Activated CD8-positive, alpha-beta memory T cell treated with anti-CD3 and anti-CD28 coated beads for 1 hour (primary cell): ENCODE measurements at regions not wholly inside any gene's neighbourhood (a gene's known extent, or its start where the extent isn't known, plus 50 kb on each side); places are given as distances from the start of the nearest gene placed in this dataset.

Source experiments
- DNase-seq, 2 donors: peaks; one replicate each; pipeline ENCODE4 v3.0.0-alpha.2; 2020; ENCODE audit warnings: low read depth in 1 of 2; ENCODE audit errors: extremely low read depth in 1 of 2

DNA sequence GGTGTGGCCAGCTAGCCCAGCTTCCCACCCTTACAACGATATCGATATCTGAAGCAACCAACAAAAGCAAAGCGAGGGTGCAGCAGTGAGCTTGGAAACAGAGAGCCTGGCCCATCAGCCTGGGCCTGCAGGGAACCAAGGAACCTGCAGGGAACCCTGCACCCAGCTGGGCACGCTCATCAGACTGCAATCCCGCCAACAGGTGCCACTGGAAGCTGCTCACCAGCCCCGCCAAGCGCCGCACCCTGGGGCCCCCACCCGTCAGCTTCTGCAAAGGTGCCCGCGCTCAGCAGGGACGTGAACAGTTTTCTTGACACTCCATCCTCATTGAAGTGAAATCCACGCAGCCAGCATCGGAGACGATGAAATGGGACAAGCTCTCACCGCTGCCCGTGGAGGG lies 250.7 kb downstream of the RBFOX3 start:
- DNase-seq = no peak

- DNase-seq = no peak
Observed at GRCh38 chr17:79356839-79357447, 253.9 kb downstream of the RBFOX3 start.

GRCh38 chr17:79355165-79355564 lies 255.7 kb downstream of the RBFOX3 start:
- no peak for DNase-seq

DNA sequence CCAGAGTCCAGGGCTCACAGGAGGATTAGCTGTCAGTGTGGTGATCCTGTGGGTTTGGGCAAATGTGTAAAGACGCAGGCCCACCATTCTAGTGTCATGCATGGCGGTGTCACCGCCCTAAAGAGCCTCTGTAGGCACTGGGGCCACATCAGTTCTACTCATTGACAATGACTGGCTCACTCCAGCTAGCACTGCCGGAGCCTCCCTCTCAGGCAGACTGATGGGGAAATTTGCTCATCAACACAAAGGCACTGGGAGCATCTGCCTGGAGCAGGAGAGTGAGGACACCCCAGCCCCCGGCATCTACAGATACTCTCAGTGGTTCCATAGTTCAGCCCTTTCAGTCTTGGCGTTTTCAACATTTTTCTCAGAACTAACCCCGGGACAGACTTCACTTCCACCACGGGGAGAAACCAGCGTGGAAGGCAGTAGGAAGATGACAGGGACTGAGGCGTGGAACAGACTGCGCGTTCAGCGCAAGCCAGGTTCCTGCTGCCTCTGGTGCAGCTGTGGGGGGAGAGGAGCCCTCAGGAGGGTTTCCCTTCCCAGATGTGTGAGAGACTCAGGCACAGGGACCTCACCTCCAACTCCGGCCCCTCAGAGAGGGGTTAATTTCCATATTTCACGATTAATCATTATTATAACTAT lies 256.6 kb downstream of the RBFOX3 start:
- DNase-seq = no peak

DNA sequence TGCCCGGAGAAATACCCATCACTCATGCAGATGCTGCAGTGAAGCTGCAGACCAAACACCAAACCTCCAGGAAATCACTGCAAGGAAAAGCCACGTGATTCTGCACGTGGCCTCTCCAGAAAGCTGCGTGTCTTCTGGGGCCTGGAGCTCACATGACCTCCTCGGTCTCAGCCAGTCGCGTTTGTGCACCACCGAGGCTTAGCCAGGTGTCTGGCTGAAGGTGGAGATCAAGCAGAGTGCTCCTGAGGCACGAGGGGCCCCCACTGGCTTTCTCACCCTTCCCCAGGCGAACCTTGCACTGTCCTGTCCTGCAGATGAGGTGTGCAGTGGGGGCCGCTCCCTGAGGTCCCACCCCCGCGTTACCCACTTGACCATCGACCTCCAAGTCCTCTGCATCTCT lies 257.3 kb downstream of the RBFOX3 start:
- no peak for DNase-seq

GRCh38 chr17:79353016-79353415 lies 257.8 kb downstream of the RBFOX3 start:
- DNase-seq = no peak

- no peak for DNase-seq
Observed at GRCh38 chr17:79350533-79350932, 260.3 kb downstream of the RBFOX3 start.

GRCh38 chr17:79349506-79350400 lies 261.1 kb downstream of the RBFOX3 start:
- no peak for DNase-seq

- DNase-seq = no peak
Observed at GRCh38 chr17:79342376-79342775, 267.8 kb downstream of the ENGASE start.

- DNase-seq = no peak
Observed at GRCh38 chr17:79341816-79342215, 267.2 kb downstream of the ENGASE start.

- DNase-seq = no peak
Observed at GRCh38 chr17:79341222-79341780, 266.7 kb downstream of the ENGASE start.

GRCh38 chr17:79340333-79341221 lies 266.0 kb downstream of the ENGASE start:
- DNase-seq = no peak

GRCh38 chr17:79339321-79339720 lies 264.7 kb downstream of the ENGASE start:
- no peak for DNase-seq

- DNase-seq = no peak
Observed at GRCh38 chr17:79338604-79339003, 264.0 kb downstream of the ENGASE start.

DNA sequence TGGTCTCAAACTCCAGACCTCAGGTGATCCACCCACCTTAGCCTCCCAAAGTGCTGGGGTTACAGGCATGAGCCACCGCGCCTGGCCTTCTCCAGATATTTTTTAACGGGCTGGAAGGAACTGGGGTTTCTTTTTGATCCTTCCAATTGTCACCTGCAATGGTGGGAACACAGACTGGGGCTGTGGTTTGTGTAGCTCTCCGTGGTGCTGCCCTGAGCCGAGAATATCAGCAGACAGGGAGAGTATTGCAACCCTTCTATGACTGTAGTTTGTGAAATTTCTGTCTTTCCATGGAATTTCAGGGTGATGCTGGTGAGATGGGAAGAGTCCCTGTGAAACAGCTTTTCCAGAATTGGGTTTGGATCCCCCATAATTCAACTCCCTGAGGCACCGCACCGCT lies 263.5 kb downstream of the ENGASE start:
- no peak for DNase-seq

GRCh38 chr17:79337053-79337452 lies 262.4 kb downstream of the ENGASE start:
- DNase-seq = no peak

DNA sequence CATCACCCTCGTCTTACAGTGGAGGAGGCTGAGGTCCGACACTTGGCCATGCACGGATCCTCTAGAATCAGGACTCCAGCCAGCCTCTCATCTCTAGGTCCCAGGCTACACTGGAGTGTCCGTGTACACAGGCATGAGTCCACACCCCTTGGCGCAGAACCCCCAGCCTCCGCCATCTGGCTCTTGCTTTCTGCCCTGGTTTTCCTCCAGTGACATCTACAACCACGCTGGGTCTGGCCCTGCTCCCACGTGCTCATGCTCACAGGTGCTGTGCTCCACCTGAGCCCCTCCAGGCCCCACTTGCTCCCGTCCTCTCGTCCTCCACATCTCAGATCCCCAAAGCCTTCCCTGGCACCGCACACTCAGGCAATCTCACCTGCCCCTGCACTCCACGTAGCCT lies 260.8 kb downstream of the ENGASE start:
- no peak for DNase-seq

DNA sequence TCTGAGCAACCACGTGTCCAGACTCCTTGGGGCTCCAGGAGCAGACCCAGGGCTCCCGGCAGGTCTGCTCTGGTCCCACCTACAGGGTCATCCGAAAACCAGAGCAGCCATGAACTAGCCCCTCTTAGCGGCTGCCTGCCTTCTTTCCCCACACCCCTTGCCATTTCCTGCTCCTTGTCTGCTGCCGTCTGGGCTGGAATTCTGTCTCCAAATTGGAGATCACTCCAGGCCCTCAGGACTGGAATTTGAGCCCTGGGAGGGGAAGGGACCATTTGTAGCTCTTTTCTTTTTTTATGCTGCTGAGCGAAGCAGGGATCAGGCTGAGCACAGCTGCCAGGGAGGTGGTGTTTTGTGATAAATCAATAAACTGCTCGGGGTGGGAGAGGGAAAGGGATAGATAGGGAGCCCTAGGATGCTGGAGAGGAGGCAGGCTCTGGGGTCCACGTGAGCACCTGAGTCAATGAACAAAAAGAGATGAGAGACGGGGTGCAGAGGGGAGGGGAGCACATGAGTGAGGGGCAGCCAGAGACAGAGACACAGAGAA lies 257.5 kb downstream of the ENGASE start:
- no peak for DNase-seq

- no peak for DNase-seq
Observed at GRCh38 chr17:79331492-79331891, 256.9 kb downstream of the ENGASE start.

- no peak for DNase-seq
Observed at GRCh38 chr17:79330696-79331095, 256.1 kb downstream of the ENGASE start.
